Kidney (tissue), 13 donors: ENCODE measurements at regions not wholly inside any gene's neighbourhood (a gene's known extent, or its start where the extent isn't known, plus 50 kb on each side); places are given as distances from the start of the nearest gene placed in this dataset.

Experiments
- DNase-seq, 5 donors: peaks; one replicate each; pipeline ENCODE4 v3.0.0-alpha.2; 2013 to 2020
- FAIRE-seq: peaks from 2 replicates; lab custom pipeline; 2012; peaks lifted over from hg19 to GRCh38; lab: Jason Lieb, UNC
- H3K27ac ChIP-seq, 2 donors: one replicate each; pipeline ENCODE4 v1.7.0; 2013; ENCODE audit warnings: low read depth in 2 of 2, low read length in 2 of 2, inconsistent platforms in 1 of 2
- H3K27me3 ChIP-seq: one replicate; pipeline ENCODE4 v1.7.1; 2013; ENCODE audit warnings: low read length, inconsistent platforms; ENCODE audit not compliant: control insufficient read depth, insufficient read depth
- H3K36me3 ChIP-seq, 3 donors: one replicate each; pipeline versions ENCODE4 v1.7.0 to v1.7.1; 2013; ENCODE audit warnings: low read length in 3 of 3, control low read depth in 1 of 3, inconsistent platforms in 1 of 3; ENCODE audit not compliant: insufficient read depth in 3 of 3, control insufficient read depth in 2 of 3
- H3K4me1 ChIP-seq, 3 donors: one replicate each; pipeline versions ENCODE4 v1.7.0 to v1.7.1; 2013; ENCODE audit warnings: low read length in 3 of 3, inconsistent platforms in 1 of 3, low read depth in 1 of 3; ENCODE audit not compliant: control insufficient read depth in 2 of 3, insufficient read depth in 2 of 3
- H3K4me3 ChIP-seq, 3 donors: one replicate each; pipeline versions ENCODE4 v1.7.0 to v1.8.1; 2013; ENCODE audit warnings: low read length in 3 of 3, control low read depth in 1 of 3, inconsistent platforms in 1 of 3
- H3K9ac ChIP-seq, 3 donors: one replicate each; pipeline versions ENCODE4 v1.7.0 to v1.7.1; 2013; ENCODE audit warnings: low read length in 3 of 3, control low read depth in 1 of 3, inconsistent platforms in 1 of 3
- H3K9me3 ChIP-seq, 3 donors: one replicate each; pipeline versions ENCODE4 v1.7.0 to v1.7.1; 2013; ENCODE audit warnings: low read length in 3 of 3, control low read depth in 1 of 3, inconsistent platforms in 1 of 3; ENCODE audit not compliant: control insufficient read depth in 2 of 3, insufficient read depth in 1 of 3
- intact Hi-C: fragments of 100-400 bp; cut with DNase I; formaldehyde crosslinking; loops from one replicate; pipeline ENCODE4 v1.11.1; 2022
- TF ChIP-seq, protein P1 (sequence below): IDR thresholded peaks from 3 replicates; pipeline ENCODE4 v1.5.1; 2012; ENCODE audit warnings: mild to moderate bottlenecking, moderate library complexity, borderline replicate concordance; ENCODE audit not compliant: insufficient read depth; ENCODE audit errors: extremely low read depth
- donor health status: control.
- donor health status: control.
- donor health status: control.
- donor health status: control.
- donor health status: control.
- donor health status: DM: yes; HTN: yes; CAD: no.
- donor health status: Normal renal cell carcinoma (clear cell type).

DNA sequence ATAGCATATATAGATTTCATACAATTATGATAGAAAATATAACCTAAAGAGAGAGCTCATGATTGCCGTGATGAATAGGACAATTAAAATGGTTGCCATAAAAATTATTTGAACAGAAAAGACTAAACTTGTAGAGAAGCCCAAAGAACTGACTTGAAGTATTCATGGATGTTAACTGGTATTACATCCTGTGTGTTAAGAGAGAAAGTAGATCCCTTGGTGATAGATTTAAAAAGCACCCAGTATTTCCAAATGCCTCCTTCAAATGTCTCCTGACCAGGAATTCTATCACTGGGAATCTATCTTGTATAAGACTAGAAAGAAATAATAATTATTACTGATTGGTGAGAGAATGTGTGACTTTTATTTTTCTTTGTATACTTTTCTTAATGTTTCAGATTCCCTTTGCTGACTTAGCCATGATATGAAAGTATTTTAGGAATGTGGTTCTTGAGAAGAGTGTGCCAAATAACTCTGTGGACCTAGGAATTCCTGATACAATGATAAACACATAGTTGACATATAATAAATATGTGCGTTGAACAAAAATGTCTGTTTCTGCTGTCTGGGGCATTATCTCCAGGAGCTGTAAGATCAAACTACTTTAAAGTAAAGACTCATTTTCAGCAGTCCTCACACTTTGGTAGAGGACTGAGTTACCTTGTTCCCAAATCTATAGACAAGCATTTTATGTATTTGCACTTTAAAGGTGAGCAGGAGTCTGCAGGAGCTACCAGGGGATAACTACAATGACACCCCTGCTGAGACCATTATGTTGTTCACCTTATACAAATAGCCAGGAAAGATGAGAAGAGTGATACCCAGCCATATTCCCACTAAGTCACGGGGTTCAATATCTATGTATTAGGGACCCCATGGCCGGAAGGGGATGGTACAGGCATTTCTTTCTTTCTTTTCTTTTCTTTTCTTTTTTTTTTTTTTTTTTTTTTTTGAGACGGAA lies 211.1 kb upstream of the TLE4 start:
- Histone ChIP-seq H3K4me1 (no peaks in the 10 kb centered on the region), H3K27ac (no peak overlapping the region), H3K27me3 (no peaks in the 10 kb centered on the region), H3K36me3 (no peaks in the 10 kb centered on the region), H3K9ac (no peak overlapping the region), H3K9me3 (peaks cover 0 to 5% (median 0%) of the 10 kb centered on the region in 3 donors), H3K4me3 (no peak overlapping the region)
- no peak for FAIRE-seq
- peak in 1 of 5 donors; percentile 11 for DNase-seq
- intact Hi-C loops, result no loop called here
- TF ChIP-seq, protein P1, sequence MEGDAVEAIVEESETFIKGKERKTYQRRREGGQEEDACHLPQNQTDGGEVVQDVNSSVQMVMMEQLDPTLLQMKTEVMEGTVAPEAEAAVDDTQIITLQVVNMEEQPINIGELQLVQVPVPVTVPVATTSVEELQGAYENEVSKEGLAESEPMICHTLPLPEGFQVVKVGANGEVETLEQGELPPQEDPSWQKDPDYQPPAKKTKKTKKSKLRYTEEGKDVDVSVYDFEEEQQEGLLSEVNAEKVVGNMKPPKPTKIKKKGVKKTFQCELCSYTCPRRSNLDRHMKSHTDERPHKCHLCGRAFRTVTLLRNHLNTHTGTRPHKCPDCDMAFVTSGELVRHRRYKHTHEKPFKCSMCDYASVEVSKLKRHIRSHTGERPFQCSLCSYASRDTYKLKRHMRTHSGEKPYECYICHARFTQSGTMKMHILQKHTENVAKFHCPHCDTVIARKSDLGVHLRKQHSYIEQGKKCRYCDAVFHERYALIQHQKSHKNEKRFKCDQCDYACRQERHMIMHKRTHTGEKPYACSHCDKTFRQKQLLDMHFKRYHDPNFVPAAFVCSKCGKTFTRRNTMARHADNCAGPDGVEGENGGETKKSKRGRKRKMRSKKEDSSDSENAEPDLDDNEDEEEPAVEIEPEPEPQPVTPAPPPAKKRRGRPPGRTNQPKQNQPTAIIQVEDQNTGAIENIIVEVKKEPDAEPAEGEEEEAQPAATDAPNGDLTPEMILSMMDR, result no peak

DNA sequence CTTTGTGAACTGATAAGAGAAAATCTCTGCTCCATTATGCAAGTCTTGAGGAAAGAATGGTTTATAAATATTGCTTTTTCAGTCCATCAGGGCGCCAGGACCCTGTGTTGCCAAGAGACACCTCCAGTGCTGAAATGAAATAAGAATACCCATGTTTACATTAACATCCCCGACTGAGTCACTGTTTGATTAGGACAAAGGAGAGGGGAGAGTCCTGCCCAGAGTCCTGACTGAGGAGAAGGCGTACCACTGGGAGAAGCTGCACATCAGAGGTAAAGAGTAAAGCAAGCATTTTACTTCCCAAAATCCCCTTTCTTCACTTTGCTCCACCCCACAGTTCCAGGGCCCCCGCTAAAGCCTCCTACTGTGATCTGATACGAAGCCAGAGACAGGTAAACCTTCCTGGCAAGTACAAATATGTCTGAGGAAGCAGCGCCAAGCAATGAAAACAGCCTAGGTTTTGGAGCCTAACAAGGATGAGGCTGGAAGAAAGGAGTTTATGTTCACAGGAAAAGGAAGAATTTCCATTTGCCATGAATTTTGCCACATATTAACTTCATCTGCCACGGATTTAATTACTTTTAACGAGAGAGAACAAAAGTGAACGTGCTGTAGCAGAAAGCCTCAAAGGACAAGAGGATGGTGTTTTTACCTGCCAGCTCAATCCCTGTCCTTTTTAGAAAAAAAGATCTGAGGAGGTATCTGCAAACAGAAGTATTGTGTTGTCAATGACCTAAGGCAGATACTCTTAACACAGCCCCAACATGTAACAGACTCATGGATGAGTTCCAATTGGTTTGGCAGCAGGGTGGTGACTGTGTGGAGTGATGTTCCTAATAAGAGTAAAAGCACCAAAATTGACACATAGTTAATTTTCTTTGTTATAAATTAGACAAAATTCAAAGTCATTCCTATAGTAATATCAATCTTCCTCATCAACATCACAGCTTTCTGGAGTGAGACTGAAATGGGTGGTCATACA lies 209.4 kb upstream of the TLE4 start:
- no peak for FAIRE-seq

DNA sequence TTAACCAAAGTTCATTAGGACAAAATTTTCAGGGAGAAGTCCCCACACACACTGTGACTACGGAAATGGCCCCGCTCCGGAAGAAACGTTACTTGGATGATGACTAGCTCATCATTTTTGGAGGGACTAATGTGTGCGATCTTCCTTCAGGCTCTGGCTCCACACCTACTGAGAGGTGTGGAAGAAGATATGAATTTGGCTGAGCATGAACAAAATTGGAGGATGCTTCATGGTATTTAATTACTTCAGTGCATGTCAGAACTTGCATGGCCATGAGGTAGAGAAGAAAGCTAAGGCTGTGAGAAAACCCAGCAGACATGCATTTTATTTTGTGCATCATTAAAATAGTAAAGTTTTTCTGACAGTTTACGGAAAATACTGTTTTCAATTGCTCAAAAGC lies 202.1 kb upstream of the TLE4 start:
- Histone ChIP-seq H3K9me3 (peaks cover 0 to 5% (median 0%) of the 10 kb centered on the region in 3 donors), H3K27me3 (no peaks in the 10 kb centered on the region), H3K36me3 (no peaks in the 10 kb centered on the region), H3K4me1 (no peaks in the 10 kb centered on the region), H3K4me3 (no peak overlapping the region), H3K9ac (no peak overlapping the region), H3K27ac (no peak overlapping the region)
- DNase-seq (no peak), FAIRE-seq (no peak)
- TF ChIP-seq, protein P1, result no peak
- intact Hi-C loops, result no loop called here

More for the DNA sequence above, 209.4 kb upstream of the TLE4 start:
- Histone ChIP-seq H3K27ac (no peak overlapping the region), H3K9ac (no peak overlapping the region), H3K4me1 (no peaks in the 10 kb centered on the region), H3K4me3 (no peak overlapping the region), H3K36me3 (no peaks in the 10 kb centered on the region), H3K27me3 (no peaks in the 10 kb centered on the region), H3K9me3 (peaks cover 0 to 5% (median 0%) of the 10 kb centered on the region in 3 donors)
- DNase-seq, result no peak
- TF ChIP-seq, protein P1, result no peak
- intact Hi-C loops, result no loop called here
